Stomach (tissue), 8 donors: ENCODE measurements at regions not wholly inside any gene's neighbourhood (a gene's known extent, or its start where the extent isn't known, plus 50 kb on each side); places are given as distances from the start of the nearest gene placed in this dataset.

Experiments used
- DNase-seq, 2 donors: peaks; one replicate each; pipeline versions ENCODE4 v3.0.0 to v3.0.0-alpha.2; 2013 to 2019
- H3K27ac ChIP-seq, 5 donors: fragments of 200-600 bp in 4 of 5; sonication (generic) in 4 of 5; one replicate each; pipeline ENCODE4 v1.5.1; 2013 to 2019; ENCODE audit warnings: mild to moderate bottlenecking in 1 of 5, moderate library complexity in 1 of 5
- H3K27me3 ChIP-seq, 3 donors: fragments of 200-600 bp; sonication (generic); one replicate each; pipeline ENCODE4 v1.5.1; 2017 to 2019; ENCODE audit warnings: mixed run types in 1 of 3
- H3K36me3 ChIP-seq, 4 donors: fragments of 200-600 bp; sonication (generic); 1 replicate in 3 of 4; 2 replicates in 1 of 4; pipeline ENCODE4 v1.5.1; 2016 to 2019
- H3K4me1 ChIP-seq, 4 donors: fragments of 200-600 bp; sonication (generic); one replicate each; pipeline ENCODE4 v1.5.1; 2016 to 2019
- H3K4me3 ChIP-seq, 4 donors: fragments of 200-600 bp; sonication (generic) in 3 of 4; one replicate each; pipeline ENCODE4 v1.5.1; 2016 to 2019; ENCODE audit warnings: mild to moderate bottlenecking in 1 of 4
- H3K9me3 ChIP-seq, 4 donors: fragments of 200-600 bp; sonication (generic); one replicate each; pipeline ENCODE4 v1.5.1; 2016 to 2019
- EP300 ChIP-seq: sonication (generic); formaldehyde crosslinking; IDR thresholded peaks from one replicate; pipeline ENCODE4 v1.6.1; 2017; ENCODE audit warnings: antibody characterized with exemption
- POLR2A ChIP-seq, 4 donors: fragments of 450-650 bp; IDR thresholded peaks; one replicate each; pipeline ENCODE4 v1.6.1; 2016; ENCODE audit warnings: antibody characterized with exemption in 4 of 4, control low read depth in 2 of 4, mild to moderate bottlenecking in 1 of 4, moderate library complexity in 1 of 4
- POLR2AphosphoS5 ChIP-seq, 3 donors: sonication (generic); formaldehyde crosslinking; IDR thresholded peaks; one replicate each; pipeline ENCODE4 v1.6.1; 2016; ENCODE audit warnings: antibody characterized with exemption in 3 of 3
- WGBS, 5 donors: extraction: QIAGEN DNeasy Blood & Tissue Kit in 3 of 5; methylation state at CpG; one replicate each; pipeline versions ENCODE4 v1.1.5 to v1.1.7; 2013 to 2018; 5-methylcytosine and 5-hydroxymethylcytosine counted together
- intact Hi-C: fragments of 100-400 bp; cut with DNase I; formaldehyde crosslinking; loops from one replicate; pipeline ENCODE4 v1.15.1; 2023; ENCODE audit warnings: low total_unique reads
- TF ChIP-seq, protein P1 (sequence below), 7 experiments: fragments of 450-650 bp in 4 of 7; fragments of 200-600 bp in 3 of 7; sonication (generic) in 3 of 7; IDR thresholded peaks; one replicate each; pipeline ENCODE4 v1.5.1; 2016 to 2019; ENCODE audit warnings: antibody characterized with exemption in 7 of 7, control low read depth in 2 of 7, mild to moderate bottlenecking in 1 of 7
- donor health status: healthy with polysubstance abuse.
- donor health status: Bipolar disorder and iron deficiency.
- donor health status: healthy.

DNA sequence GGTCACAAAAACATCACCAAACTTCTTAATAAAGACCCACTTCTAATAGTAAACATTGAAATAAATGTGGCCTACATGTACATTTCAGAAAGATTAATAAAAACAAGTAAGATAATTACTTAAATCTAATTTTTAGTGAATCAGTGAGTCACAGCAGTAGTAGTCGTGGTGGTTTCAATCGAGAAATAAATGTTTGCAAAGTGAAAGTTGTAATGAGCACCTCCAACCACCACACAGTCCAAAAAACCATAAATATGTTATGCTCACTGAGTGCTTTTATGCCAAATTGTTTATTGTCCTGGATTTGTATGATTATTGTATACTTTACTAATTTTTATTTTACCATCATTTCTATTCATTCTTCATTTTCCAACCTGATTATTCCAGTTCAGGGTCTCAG, 61.8 kb upstream of the SPOPL start:
- no peaks in the 10 kb centered on the region for H3K27me3 ChIP-seq
- H3K27ac ChIP-seq: no peak overlapping the region
- WGBS, 5 donors: 81 to 87% (median 85%) methylated on average over 2 of the region's 2 CpGs
- no peak for DNase-seq
- TF ChIP-seq EP300: no peak
- no peak for TF ChIP-seq POLR2A (IDR thresholded peaks at IDR 0.05)
- no peaks in the 10 kb centered on the region for H3K36me3 ChIP-seq
- H3K4me1 ChIP-seq: no peaks in the 10 kb centered on the region
- intact Hi-C loops: no loop called here
- no peak overlapping the region for H3K4me3 ChIP-seq
- H3K9me3 ChIP-seq: no peaks in the 10 kb centered on the region

DNA sequence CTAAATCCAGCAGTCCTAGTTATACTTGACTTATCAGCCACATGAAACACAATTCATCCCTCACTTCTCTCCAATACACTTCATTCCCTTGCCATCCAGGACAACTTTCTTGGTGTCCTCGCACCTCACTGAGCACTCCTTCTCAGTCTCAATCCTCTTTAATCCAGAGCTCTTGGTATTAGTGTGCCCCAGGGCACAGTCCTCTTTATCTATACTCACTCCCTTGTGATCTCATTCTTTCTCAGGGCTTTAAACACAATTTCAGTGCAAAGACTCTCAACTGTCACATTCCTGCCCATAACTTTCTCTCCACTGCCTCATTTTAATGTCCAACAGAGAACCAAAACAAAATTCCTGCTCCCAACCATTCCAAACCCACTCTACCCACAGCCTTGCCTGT, 60.8 kb upstream of the SPOPL start:
- no peaks in the 10 kb centered on the region for H3K9me3 ChIP-seq
- H3K36me3 ChIP-seq: no peaks in the 10 kb centered on the region
- no peak overlapping the region for H3K4me3 ChIP-seq
- no peaks in the 10 kb centered on the region for H3K27me3 ChIP-seq
- no peak for DNase-seq
- no peak for TF ChIP-seq POLR2A (IDR thresholded peaks at IDR 0.05)
- TF ChIP-seq POLR2AphosphoS5 (IDR thresholded peaks at IDR 0.05): no peak
- TF ChIP-seq, protein P1, sequence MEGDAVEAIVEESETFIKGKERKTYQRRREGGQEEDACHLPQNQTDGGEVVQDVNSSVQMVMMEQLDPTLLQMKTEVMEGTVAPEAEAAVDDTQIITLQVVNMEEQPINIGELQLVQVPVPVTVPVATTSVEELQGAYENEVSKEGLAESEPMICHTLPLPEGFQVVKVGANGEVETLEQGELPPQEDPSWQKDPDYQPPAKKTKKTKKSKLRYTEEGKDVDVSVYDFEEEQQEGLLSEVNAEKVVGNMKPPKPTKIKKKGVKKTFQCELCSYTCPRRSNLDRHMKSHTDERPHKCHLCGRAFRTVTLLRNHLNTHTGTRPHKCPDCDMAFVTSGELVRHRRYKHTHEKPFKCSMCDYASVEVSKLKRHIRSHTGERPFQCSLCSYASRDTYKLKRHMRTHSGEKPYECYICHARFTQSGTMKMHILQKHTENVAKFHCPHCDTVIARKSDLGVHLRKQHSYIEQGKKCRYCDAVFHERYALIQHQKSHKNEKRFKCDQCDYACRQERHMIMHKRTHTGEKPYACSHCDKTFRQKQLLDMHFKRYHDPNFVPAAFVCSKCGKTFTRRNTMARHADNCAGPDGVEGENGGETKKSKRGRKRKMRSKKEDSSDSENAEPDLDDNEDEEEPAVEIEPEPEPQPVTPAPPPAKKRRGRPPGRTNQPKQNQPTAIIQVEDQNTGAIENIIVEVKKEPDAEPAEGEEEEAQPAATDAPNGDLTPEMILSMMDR (IDR thresholded peaks at IDR 0.05): no peak
- no peak for TF ChIP-seq EP300
- no peak overlapping the region for H3K27ac ChIP-seq
- no peaks in the 10 kb centered on the region for H3K4me1 ChIP-seq
- intact Hi-C loops: no loop called here
- WGBS, 5 donors: 91 to 98% (median 97%) methylated on average over 1 of the region's 1 CpG

DNA sequence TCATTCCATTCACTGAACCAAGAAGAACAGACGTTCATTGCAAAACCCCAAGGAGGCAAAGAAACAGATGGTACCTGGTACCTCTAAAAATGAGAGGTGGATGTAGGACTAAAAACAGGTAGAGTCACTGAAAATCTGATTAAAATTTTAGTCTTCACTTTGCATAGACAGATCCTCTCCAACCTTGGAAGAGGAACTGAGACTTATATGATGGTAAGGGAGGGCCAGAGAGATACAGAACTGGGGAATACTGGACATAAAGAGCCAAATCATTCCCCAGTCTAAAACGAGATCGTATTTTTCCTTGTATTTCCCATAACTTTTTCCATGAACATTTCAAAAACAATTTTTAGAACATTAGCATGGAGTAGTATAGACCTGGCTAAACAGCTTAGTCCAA, 59.7 kb upstream of the SPOPL start:
- Histone ChIP-seq H3K4me1 (no peaks in the 10 kb centered on the region), H3K36me3 (no peaks in the 10 kb centered on the region), H3K27ac (no peak overlapping the region), H3K27me3 (no peaks in the 10 kb centered on the region), H3K4me3 (no peak overlapping the region), H3K9me3 (no peaks in the 10 kb centered on the region)
- no peak for TF ChIP-seq POLR2AphosphoS5 (IDR thresholded peaks at IDR 0.05)
- TF ChIP-seq, protein P1 (IDR thresholded peaks at IDR 0.05): no peak
- TF ChIP-seq EP300: no peak
- no peak for TF ChIP-seq POLR2A (IDR thresholded peaks at IDR 0.05)
- WGBS, 5 donors: 71 to 87% (median 82%) methylated on average over 3 of the region's 3 CpGs
- no peak for DNase-seq
- intact Hi-C loops: no loop called here

DNA sequence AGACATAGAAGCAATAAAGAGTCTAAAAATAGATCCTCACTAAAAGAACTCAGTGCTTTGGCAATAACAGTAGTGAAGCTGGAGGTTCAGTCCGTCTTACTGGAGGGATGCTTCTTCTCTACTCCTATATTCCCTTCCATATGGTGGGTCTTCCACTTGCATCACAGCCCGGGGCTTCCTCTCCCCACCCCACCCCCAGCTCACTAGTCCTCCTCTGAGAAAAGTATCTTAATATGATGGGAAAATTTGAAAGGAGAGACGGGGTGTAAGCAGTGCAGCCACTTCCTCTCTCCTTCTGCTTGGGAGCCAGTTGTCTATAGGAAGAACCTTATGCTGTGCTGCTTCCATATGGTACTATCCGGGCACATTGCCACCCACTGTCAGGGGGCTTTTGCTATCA, 57.2 kb upstream of the SPOPL start:
- H3K4me1 ChIP-seq: no peaks in the 10 kb centered on the region
- H3K27ac ChIP-seq: no peak overlapping the region
- H3K4me3 ChIP-seq: no peak overlapping the region
- no peak for DNase-seq
- no peaks in the 10 kb centered on the region for H3K27me3 ChIP-seq
- 79 to 91% (median 88%) methylated on average over 4 of the region's 4 CpGs for WGBS, 5 donors
- intact Hi-C loops: no loop called here
- TF ChIP-seq POLR2A (IDR thresholded peaks at IDR 0.05): no peak
- no peak for TF ChIP-seq POLR2AphosphoS5 (IDR thresholded peaks at IDR 0.05)
- TF ChIP-seq EP300: no peak
- TF ChIP-seq, protein P1 (IDR thresholded peaks at IDR 0.05): no peak
- H3K9me3 ChIP-seq: no peaks in the 10 kb centered on the region
- H3K36me3 ChIP-seq: no peaks in the 10 kb centered on the region

DNA sequence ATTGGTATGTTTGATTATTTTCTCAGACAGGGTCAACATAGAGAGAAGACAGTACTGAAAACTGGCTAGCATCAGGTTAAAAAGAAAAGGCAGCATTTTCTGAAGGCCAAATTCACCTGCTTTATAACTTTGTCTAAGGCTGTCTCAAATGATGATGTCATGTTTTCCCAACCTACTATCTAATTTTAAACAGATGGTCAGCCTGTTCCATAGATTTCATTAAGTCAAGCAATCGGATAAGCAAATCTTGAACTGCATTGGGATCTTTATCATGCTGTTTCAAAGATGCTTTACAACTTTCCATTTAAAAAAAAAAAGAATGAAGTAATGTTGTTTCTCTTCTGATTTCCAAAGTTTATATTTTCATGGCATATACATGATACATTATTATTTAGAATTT, 56.3 kb upstream of the SPOPL start:
- Histone ChIP-seq H3K36me3 (no peaks in the 10 kb centered on the region), H3K27me3 (no peaks in the 10 kb centered on the region), H3K9me3 (no peaks in the 10 kb centered on the region), H3K4me1 (no peaks in the 10 kb centered on the region), H3K27ac (no peak overlapping the region), H3K4me3 (no peak overlapping the region)
- no peak for TF ChIP-seq EP300
- TF ChIP-seq POLR2AphosphoS5 (IDR thresholded peaks at IDR 0.05): no peak
- no peak for TF ChIP-seq POLR2A (IDR thresholded peaks at IDR 0.05)
- TF ChIP-seq, protein P1 (IDR thresholded peaks at IDR 0.05): no peak
- intact Hi-C loops: no loop called here
- 78 to 87% (median 80%) methylated on average over 1 of the region's 1 CpG for WGBS, 5 donors
- DNase-seq: peak in 1 of 2 donors; percentile 15
